Activated CD4-positive, alpha-beta T cell treated with anti-CD3 and anti-CD28 coated beads, Interleukin-2, amount 10 ng/mL, durations not matched to agents 24 days and 14 days (primary cell): ENCODE measurements at regions not wholly inside any gene's neighbourhood (a gene's known extent, or its start where the extent isn't known, plus 50 kb on each side); places are given as distances from the start of the nearest gene placed in this dataset.

Experiments used
- DNase-seq: peaks from one replicate; pipeline ENCODE4 v3.0.0; 2022
- H3K27ac Mint-ChIP-seq: one replicate; pipeline ENCODE4 v1.8.0; 2022; ENCODE audit warnings: mild to moderate bottlenecking, mixed read lengths
- H3K27me3 Mint-ChIP-seq: one replicate; pipeline ENCODE4 v1.8.0; 2022; ENCODE audit warnings: mixed read lengths
- H3K36me3 Mint-ChIP-seq: one replicate; pipeline ENCODE4 v1.8.0; 2022; ENCODE audit warnings: low read depth, mild to moderate bottlenecking, mixed read lengths
- H3K4me1 Mint-ChIP-seq: one replicate; pipeline ENCODE4 v1.8.0; 2021; ENCODE audit warnings: mixed read lengths
- H3K4me3 Mint-ChIP-seq: one replicate; pipeline ENCODE4 v1.8.0; 2022; ENCODE audit warnings: mild to moderate bottlenecking, moderate library complexity, mixed read lengths
- H3K9me3 Mint-ChIP-seq: one replicate; pipeline ENCODE4 v1.8.0; 2021; ENCODE audit warnings: mixed read lengths
- intact Hi-C: fragments of 100-400 bp; cut with micrococcal nuclease; formaldehyde crosslinking; loops from one replicate; pipeline ENCODE4 v1.15.1; 2023

DNA sequence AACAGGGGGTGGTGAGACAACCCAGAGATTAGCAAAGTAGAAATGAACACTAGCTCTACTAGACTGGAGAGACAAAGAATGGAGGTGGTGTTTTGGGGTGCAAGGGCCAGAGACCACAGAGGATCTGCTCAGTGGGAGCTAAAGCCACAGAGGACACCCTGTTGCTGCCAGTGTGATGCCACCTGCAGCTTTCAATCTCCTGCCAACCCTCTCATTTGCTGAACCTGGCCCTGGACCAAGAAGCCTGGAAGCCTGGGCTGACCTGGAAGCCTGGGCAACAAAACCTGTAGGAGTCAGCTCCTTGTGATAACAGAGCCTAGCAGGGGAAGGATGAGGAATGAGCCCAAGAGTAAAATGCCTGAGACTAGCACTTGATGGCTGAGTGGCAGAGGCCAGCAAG is 81.1 kb upstream of the ADO start:
- H3K4me1 Mint-ChIP-seq, result peaks cover 38% of the 10 kb centered on the region
- no peak overlapping the region for H3K4me3 Mint-ChIP-seq
- DNase-seq, result no peak
- peaks cover 5% of the 10 kb centered on the region for H3K9me3 Mint-ChIP-seq
- no peaks in the 10 kb centered on the region for H3K27me3 Mint-ChIP-seq
- intact Hi-C loops, result no loop called here
- H3K27ac Mint-ChIP-seq, result no peak overlapping the region
- H3K36me3 Mint-ChIP-seq, result no peaks in the 10 kb centered on the region

GRCh38 chr10:62724465-62724864 is 80.1 kb upstream of the ADO start:
- no peak for DNase-seq
- peaks cover 1% of the 10 kb centered on the region for H3K27me3 Mint-ChIP-seq
- H3K9me3 Mint-ChIP-seq, result peaks cover 5% of the 10 kb centered on the region
- intact Hi-C loops, result no loop called here
- H3K4me3 Mint-ChIP-seq, result no peak overlapping the region
- peaks cover 1% of the 10 kb centered on the region for H3K36me3 Mint-ChIP-seq
- H3K4me1 Mint-ChIP-seq, result peaks cover 48% of the 10 kb centered on the region
- H3K27ac Mint-ChIP-seq, result no peak overlapping the region

- peaks cover 5% of the 10 kb centered on the region for H3K9me3 Mint-ChIP-seq
- H3K27ac Mint-ChIP-seq, result peak overlapping the region; percentile 76
- peaks cover 1% of the 10 kb centered on the region for H3K36me3 Mint-ChIP-seq
- DNase-seq, result peak; percentile 68
- peak overlapping the region; percentile 20 for H3K4me3 Mint-ChIP-seq
- H3K27me3 Mint-ChIP-seq, result peaks cover 1% of the 10 kb centered on the region
- peaks cover 51% of the 10 kb centered on the region for H3K4me1 Mint-ChIP-seq
- intact Hi-C loops, result loop anchor here (1.0 to 5.0 kb wide), 7 partner anchors 9 to 199 kb away; no protein-coding TSS in a partner anchor
Observed at GRCh38 chr10:62726142-62726541, 78.4 kb upstream of the ADO start.

DNA sequence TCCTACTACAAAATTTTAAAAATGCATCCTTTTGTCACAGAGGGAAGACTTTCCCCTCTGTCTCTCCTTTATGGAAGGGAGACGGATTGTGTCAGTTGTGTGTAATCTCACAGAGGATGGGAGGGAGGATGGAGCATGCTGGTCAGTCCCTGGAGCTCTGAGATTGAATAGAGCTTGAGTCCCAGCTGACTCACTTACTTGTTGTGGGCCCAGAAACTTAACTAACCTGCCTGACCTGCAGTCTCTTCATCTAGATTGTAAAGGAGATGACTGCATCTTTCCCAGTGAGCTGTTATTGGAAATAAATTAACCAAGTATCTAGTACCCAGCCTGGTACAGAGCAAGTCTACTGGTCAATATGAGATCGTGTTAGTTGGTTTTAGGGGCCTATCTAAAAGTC is 77.9 kb upstream of the ADO start:
- peak overlapping the region; percentile 20 for H3K4me3 Mint-ChIP-seq
- H3K27ac Mint-ChIP-seq, result peak overlapping the region; percentile 76
- no peak for DNase-seq
- peaks cover 55% of the 10 kb centered on the region for H3K4me1 Mint-ChIP-seq
- peaks cover 1% of the 10 kb centered on the region for H3K36me3 Mint-ChIP-seq
- peaks cover 1% of the 10 kb centered on the region for H3K27me3 Mint-ChIP-seq
- peaks cover 5% of the 10 kb centered on the region for H3K9me3 Mint-ChIP-seq
- intact Hi-C loops, result loop anchor here (1.0 to 5.0 kb wide), 7 partner anchors 9 to 199 kb away; no protein-coding TSS in a partner anchor

DNA sequence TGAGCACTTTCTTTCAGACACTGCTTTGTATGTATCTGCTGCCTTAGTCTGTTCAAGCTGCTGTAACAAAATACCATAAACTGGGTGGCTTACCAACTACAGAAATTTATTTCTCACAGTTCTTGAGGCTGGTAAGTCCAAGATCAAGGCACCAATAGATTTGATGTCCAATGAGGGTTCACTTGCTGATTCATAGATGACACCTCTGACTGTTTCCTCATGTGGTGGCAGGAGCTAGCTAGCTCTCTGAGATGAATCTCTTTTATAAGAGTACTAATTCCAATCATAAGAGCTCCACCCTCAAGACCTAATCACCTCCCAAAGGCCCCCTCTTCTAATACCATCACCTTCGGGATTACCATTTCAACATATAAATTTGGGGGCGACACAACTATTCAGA is 76.6 kb upstream of the ADO start:
- intact Hi-C loops, result loop anchor here (5.0 kb wide), 1 partner anchor 201 kb away; no protein-coding TSS in a partner anchor
- H3K27ac Mint-ChIP-seq, result peak overlapping the region; percentile 3
- H3K36me3 Mint-ChIP-seq, result peaks cover 1% of the 10 kb centered on the region
- DNase-seq, result no peak
- peaks cover 68% of the 10 kb centered on the region for H3K4me1 Mint-ChIP-seq
- H3K27me3 Mint-ChIP-seq, result peaks cover 1% of the 10 kb centered on the region
- peaks cover 5% of the 10 kb centered on the region for H3K9me3 Mint-ChIP-seq
- H3K4me3 Mint-ChIP-seq, result no peak overlapping the region

GRCh38 chr10:62728479-62728878 is 76.0 kb upstream of the ADO start:
- peaks cover 5% of the 10 kb centered on the region for H3K9me3 Mint-ChIP-seq
- peak overlapping the region; percentile 64 for H3K27ac Mint-ChIP-seq
- H3K4me1 Mint-ChIP-seq, result peaks cover 68% of the 10 kb centered on the region
- H3K27me3 Mint-ChIP-seq, result peaks cover 1% of the 10 kb centered on the region
- H3K4me3 Mint-ChIP-seq, result no peak overlapping the region
- H3K36me3 Mint-ChIP-seq, result peaks cover 1% of the 10 kb centered on the region
- intact Hi-C loops, result loop anchor here (5.0 kb wide), 1 partner anchor 201 kb away; no protein-coding TSS in a partner anchor
- peak; percentile 70 for DNase-seq

- Mint-ChIP-seq H3K9me3 (peaks cover 3% of the 10 kb centered on the region), H3K27me3 (peaks cover 1% of the 10 kb centered on the region), H3K36me3 (peaks cover 1% of the 10 kb centered on the region), H3K4me1 (peaks cover 43% of the 10 kb centered on the region), H3K4me3 (no peak overlapping the region), H3K27ac (no peak overlapping the region)
- intact Hi-C loops, result loop anchor here (1.0 to 10.0 kb wide), 13 partner anchors 16 to 828 kb away; partner anchors contain the start of genes ARID5B and EGR2
- peak; percentile 91 for DNase-seq
Observed at GRCh38 chr10:62732841-62733653, 71.5 kb upstream of the ADO start.

- peak; percentile 79 for DNase-seq
- no peak overlapping the region for H3K27ac Mint-ChIP-seq
- peaks cover 1% of the 10 kb centered on the region for H3K27me3 Mint-ChIP-seq
- H3K36me3 Mint-ChIP-seq, result no peaks in the 10 kb centered on the region
- H3K9me3 Mint-ChIP-seq, result peaks cover 8% of the 10 kb centered on the region
- H3K4me1 Mint-ChIP-seq, result peaks cover 37% of the 10 kb centered on the region
- H3K4me3 Mint-ChIP-seq, result no peak overlapping the region
- intact Hi-C loops, result loop anchor here (1.0 to 10.0 kb wide), 12 partner anchors 16 to 829 kb away; partner anchors contain the start of genes ARID5B and EGR2
Observed at GRCh38 chr10:62733654-62734293, 70.7 kb upstream of the ADO start.

GRCh38 chr10:62734781-62735463 is 69.6 kb upstream of the ADO start:
- Mint-ChIP-seq H3K4me3 (no peak overlapping the region), H3K27me3 (no peaks in the 10 kb centered on the region), H3K9me3 (peaks cover 12% of the 10 kb centered on the region), H3K27ac (no peak overlapping the region), H3K4me1 (peaks cover 31% of the 10 kb centered on the region), H3K36me3 (no peaks in the 10 kb centered on the region)
- intact Hi-C loops, result loop anchor here (1.0 to 10.0 kb wide), 4 partner anchors 9 to 830 kb away; partner anchors contain the start of gene ARID5B
- DNase-seq, result no peak

- Mint-ChIP-seq H3K27ac (no peak overlapping the region), H3K27me3 (no peaks in the 10 kb centered on the region), H3K36me3 (no peaks in the 10 kb centered on the region), H3K9me3 (peaks cover 12% of the 10 kb centered on the region), H3K4me1 (peaks cover 29% of the 10 kb centered on the region), H3K4me3 (no peak overlapping the region)
- no peak for DNase-seq
- intact Hi-C loops, result loop anchor here (1.0 to 10.0 kb wide), 3 partner anchors 9 to 831 kb away; partner anchors contain the start of gene ARID5B
Observed at GRCh38 chr10:62735464-62736167, 68.9 kb upstream of the ADO start.

- Mint-ChIP-seq H3K27me3 (no peaks in the 10 kb centered on the region), H3K4me1 (peaks cover 28% of the 10 kb centered on the region), H3K4me3 (no peak overlapping the region), H3K36me3 (no peaks in the 10 kb centered on the region), H3K27ac (no peak overlapping the region), H3K9me3 (peaks cover 12% of the 10 kb centered on the region)
- no peak for DNase-seq
- intact Hi-C loops, result loop anchor here (10.0 kb wide), 2 partner anchors 681 to 831 kb away; partner anchors contain the start of gene ARID5B
Observed at GRCh38 chr10:62736168-62736546, 68.4 kb upstream of the ADO start.

- no peaks in the 10 kb centered on the region for H3K27me3 Mint-ChIP-seq
- no peaks in the 10 kb centered on the region for H3K36me3 Mint-ChIP-seq
- peaks cover 20% of the 10 kb centered on the region for H3K4me1 Mint-ChIP-seq
- peaks cover 12% of the 10 kb centered on the region for H3K9me3 Mint-ChIP-seq
- DNase-seq, result no peak
- intact Hi-C loops, result loop anchor here (10.0 kb wide), 2 partner anchors 684 to 834 kb away; partner anchors contain the start of gene ARID5B
- no peak overlapping the region for H3K4me3 Mint-ChIP-seq
- no peak overlapping the region for H3K27ac Mint-ChIP-seq
Observed at GRCh38 chr10:62738916-62739315, 65.6 kb upstream of the ADO start.
